ENCODE measurements at regions not wholly inside any gene's neighbourhood (a gene's known extent, or its start where the extent isn't known, plus 50 kb on each side); places are given as distances from the start of the nearest gene placed in this dataset.

GRCh38 chr1:55632906-55633305, 417.7 kb upstream of the USP24 start:
- no peak for DNase-seq (ENCODE audit: low read depth in 2 of 2)

GRCh38 chr1:55632058-55632457, 416.9 kb upstream of the USP24 start:
- DNase-seq (ENCODE audit: low read depth in 2 of 2), result no peak

GRCh38 chr1:55631509-55631908, 416.3 kb upstream of the USP24 start:
- DNase-seq (ENCODE audit: low read depth in 2 of 2), result no peak

GRCh38 chr1:55626326-55626725, 411.2 kb upstream of the USP24 start:
- DNase-seq (ENCODE audit: low read depth in 2 of 2), result no peak

- no peak for DNase-seq (ENCODE audit: low read depth in 2 of 2)
These were observed 409.6 kb upstream of the USP24 start for GRCh38 chr1:55624766-55625165.

GRCh38 chr1:55623311-55623710, 408.1 kb upstream of the USP24 start:
- DNase-seq (ENCODE audit: low read depth in 2 of 2), result no peak

GRCh38 chr1:55622074-55622473, 406.9 kb upstream of the USP24 start:
- DNase-seq (ENCODE audit: low read depth in 2 of 2), result no peak

GRCh38 chr1:55618199-55618598, 403.0 kb upstream of the USP24 start:
- DNase-seq (ENCODE audit: low read depth in 2 of 2), result no peak

GRCh38 chr1:55617288-55617982, 402.3 kb upstream of the USP24 start:
- no peak for DNase-seq (ENCODE audit: low read depth in 2 of 2)

GRCh38 chr1:55612988-55613387, 397.8 kb upstream of the USP24 start:
- DNase-seq (ENCODE audit: low read depth in 2 of 2), result no peak

GRCh38 chr1:55611123-55611522, 396.0 kb upstream of the USP24 start:
- DNase-seq (ENCODE audit: low read depth in 2 of 2), result no peak

GRCh38 chr1:55610203-55610602, 395.0 kb upstream of the USP24 start:
- no peak for DNase-seq (ENCODE audit: low read depth in 2 of 2)

GRCh38 chr1:55609630-55610029, 394.5 kb upstream of the USP24 start:
- DNase-seq (ENCODE audit: low read depth in 2 of 2), result no peak

- DNase-seq (ENCODE audit: low read depth in 2 of 2), result no peak
These were observed 390.0 kb upstream of the USP24 start for GRCh38 chr1:55605155-55605554.

GRCh38 chr1:55604749-55605148, 389.6 kb upstream of the USP24 start:
- DNase-seq (ENCODE audit: low read depth in 2 of 2), result no peak

- no peak for DNase-seq (ENCODE audit: low read depth in 2 of 2)
These were observed 389.0 kb upstream of the USP24 start for GRCh38 chr1:55604179-55604578.

- no peak for DNase-seq (ENCODE audit: low read depth in 2 of 2)
These were observed 385.1 kb upstream of the USP24 start for GRCh38 chr1:55600242-55600641.

GRCh38 chr1:55597910-55598309, 382.7 kb upstream of the USP24 start:
- no peak for DNase-seq (ENCODE audit: low read depth in 2 of 2)

- DNase-seq (ENCODE audit: low read depth in 2 of 2), result no peak
These were observed 379.5 kb upstream of the USP24 start for GRCh38 chr1:55594701-55595100.

GRCh38 chr1:55593298-55593697, 378.1 kb upstream of the USP24 start:
- DNase-seq (ENCODE audit: low read depth in 2 of 2), result no peak

- DNase-seq (ENCODE audit: low read depth in 2 of 2), result no peak
These were observed 377.0 kb upstream of the USP24 start for GRCh38 chr1:55592122-55592521.

GRCh38 chr1:55589671-55590297, 374.6 kb upstream of the USP24 start:
- no peak for DNase-seq (ENCODE audit: low read depth in 2 of 2)

GRCh38 chr1:55588309-55588708, 373.1 kb upstream of the USP24 start:
- DNase-seq (ENCODE audit: low read depth in 2 of 2), result no peak

- no peak for DNase-seq (ENCODE audit: low read depth in 2 of 2)
These were observed 371.6 kb upstream of the USP24 start for GRCh38 chr1:55586771-55587170.
